Cardiac muscle cell (in vitro differentiated cells and primary cell): ENCODE measurements at regions not wholly inside any gene's neighbourhood (a gene's known extent, or its start where the extent isn't known, plus 50 kb on each side); places are given as distances from the start of the nearest gene placed in this dataset.

Experiments
- DNase-seq, 2 donors: peaks; one replicate each; pipeline versions ENCODE4 v3.0.0 to v3.0.0-alpha.2; 2010 to 2017; ENCODE audit warnings: low read depth in 1 of 2, low spot score in 1 of 2
- H3K27ac ChIP-seq: fragments of 200-600 bp; sonication (generic); 2 replicates; pipeline ENCODE4 v1.5.1; 2016
- H3K27me3 ChIP-seq: fragments of 200-600 bp; sonication (generic); 2 replicates; pipeline ENCODE4 v1.6.0; 2016; ENCODE audit warnings: control low read depth
- H3K36me3 ChIP-seq: fragments of 200-600 bp; sonication (generic); 2 replicates; pipeline ENCODE4 v1.5.1; 2016; ENCODE audit warnings: control low read depth
- H3K4me1 ChIP-seq: fragments of 200-600 bp; sonication (generic); 2 replicates; pipeline ENCODE4 v1.8.1; 2017; ENCODE audit warnings: low read depth, mild to moderate bottlenecking, mixed run types
- H3K4me3 ChIP-seq: fragments of 200-600 bp; sonication (generic); 2 replicates; pipeline ENCODE4 v1.5.1; 2016; ENCODE audit warnings: mild to moderate bottlenecking
- H3K9me3 ChIP-seq: fragments of 200-600 bp; sonication (generic); 2 replicates; pipeline ENCODE4 v1.5.1; 2017; ENCODE audit warnings: low read depth, mild to moderate bottlenecking, control low read depth
- TF ChIP-seq, protein P1 (sequence below): IDR thresholded peaks from 2 replicates; pipeline ENCODE4 v1.5.1; 2012; ENCODE audit warnings: low read depth, mild to moderate bottlenecking, low read length

DNA sequence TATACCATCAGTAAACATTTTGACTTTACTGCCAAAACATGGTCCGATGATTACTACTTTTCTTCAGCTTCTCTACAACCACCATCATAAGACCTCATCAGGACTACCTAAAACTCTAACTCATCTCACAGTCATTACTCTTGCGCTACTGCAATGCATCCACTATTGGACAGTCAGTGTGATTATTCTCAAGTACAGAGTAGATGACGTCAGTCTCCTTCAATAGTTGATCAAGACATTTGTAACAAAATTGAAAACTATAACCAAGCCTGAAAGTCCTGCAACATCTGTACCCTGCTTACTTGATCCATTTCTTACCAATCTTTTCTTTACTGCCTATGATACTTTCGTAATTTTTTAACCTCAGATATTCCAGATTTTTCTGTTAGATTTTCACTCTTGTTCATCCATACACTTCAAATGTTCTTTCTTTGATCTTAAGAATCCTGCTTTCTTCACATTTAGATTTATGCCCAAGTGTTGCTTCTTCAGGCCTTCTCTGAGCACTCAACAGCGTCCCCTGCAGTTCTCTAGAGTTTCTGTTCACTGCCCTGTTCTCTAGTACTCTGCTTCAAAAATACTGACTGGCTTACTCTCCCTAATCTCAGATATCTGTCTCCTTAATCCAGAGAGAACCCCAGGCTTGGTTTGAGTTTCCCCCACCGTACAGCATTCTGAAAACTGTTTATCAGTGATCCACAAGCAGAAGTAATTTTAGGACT, 1517.6 kb downstream of the STIM2 start:
- H3K27me3 ChIP-seq: no peaks in the 10 kb centered on the region
- TF ChIP-seq, protein P1, sequence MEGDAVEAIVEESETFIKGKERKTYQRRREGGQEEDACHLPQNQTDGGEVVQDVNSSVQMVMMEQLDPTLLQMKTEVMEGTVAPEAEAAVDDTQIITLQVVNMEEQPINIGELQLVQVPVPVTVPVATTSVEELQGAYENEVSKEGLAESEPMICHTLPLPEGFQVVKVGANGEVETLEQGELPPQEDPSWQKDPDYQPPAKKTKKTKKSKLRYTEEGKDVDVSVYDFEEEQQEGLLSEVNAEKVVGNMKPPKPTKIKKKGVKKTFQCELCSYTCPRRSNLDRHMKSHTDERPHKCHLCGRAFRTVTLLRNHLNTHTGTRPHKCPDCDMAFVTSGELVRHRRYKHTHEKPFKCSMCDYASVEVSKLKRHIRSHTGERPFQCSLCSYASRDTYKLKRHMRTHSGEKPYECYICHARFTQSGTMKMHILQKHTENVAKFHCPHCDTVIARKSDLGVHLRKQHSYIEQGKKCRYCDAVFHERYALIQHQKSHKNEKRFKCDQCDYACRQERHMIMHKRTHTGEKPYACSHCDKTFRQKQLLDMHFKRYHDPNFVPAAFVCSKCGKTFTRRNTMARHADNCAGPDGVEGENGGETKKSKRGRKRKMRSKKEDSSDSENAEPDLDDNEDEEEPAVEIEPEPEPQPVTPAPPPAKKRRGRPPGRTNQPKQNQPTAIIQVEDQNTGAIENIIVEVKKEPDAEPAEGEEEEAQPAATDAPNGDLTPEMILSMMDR: no peak
- H3K27ac ChIP-seq: no peak overlapping the region
- H3K9me3 ChIP-seq: no peaks in the 10 kb centered on the region
- H3K4me3 ChIP-seq: no peak overlapping the region
- H3K4me1 ChIP-seq: no peaks in the 10 kb centered on the region
- H3K36me3 ChIP-seq: no peaks in the 10 kb centered on the region
- no peak for DNase-seq

DNA sequence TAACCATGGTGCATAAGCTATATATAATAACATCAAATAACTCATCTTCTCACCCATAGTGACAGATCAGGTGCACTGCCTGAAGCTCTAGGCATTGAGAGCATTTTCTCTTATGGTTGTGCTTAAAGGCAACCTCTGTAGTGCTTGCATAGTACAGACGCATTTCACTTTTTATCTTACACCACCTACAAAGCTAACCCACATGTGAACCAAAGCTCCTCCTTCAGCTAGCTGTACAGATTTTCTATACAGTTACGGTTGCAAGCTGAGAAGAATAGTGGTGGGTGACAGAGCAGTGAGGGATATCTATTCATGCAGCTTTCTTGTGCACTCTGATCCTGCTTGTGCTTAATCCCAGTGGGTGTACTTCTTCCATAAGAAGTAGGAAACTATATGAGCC, 1525.2 kb downstream of the STIM2 start:
- H3K27ac ChIP-seq: no peak overlapping the region
- no peak for DNase-seq
- no peaks in the 10 kb centered on the region for H3K4me1 ChIP-seq
- no peaks in the 10 kb centered on the region for H3K9me3 ChIP-seq
- TF ChIP-seq, protein P1: no peak
- H3K36me3 ChIP-seq: no peaks in the 10 kb centered on the region
- H3K27me3 ChIP-seq: no peaks in the 10 kb centered on the region
- no peak overlapping the region for H3K4me3 ChIP-seq

DNA sequence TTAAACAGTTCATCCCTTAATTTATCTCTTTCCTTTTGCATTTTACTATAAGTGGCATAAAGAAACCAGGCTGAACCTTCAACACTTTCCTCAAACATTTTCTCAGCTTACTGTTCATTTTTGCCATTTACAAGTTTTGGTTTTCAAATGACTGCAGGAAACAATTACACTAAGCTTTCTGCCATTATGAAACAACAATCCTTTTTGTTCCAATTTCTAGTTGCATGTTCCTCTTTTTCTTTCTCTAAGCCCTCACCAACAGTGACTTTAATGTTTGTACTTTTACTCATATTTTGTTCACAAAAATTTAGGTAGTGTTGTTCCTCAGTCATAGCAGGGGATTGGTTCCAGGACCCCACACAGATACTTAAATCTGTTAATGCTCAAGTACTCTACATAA, 1526.1 kb downstream of the STIM2 start:
- Histone ChIP-seq H3K27me3 (no peaks in the 10 kb centered on the region), H3K9me3 (no peaks in the 10 kb centered on the region), H3K27ac (no peak overlapping the region), H3K36me3 (no peaks in the 10 kb centered on the region), H3K4me1 (no peaks in the 10 kb centered on the region), H3K4me3 (no peak overlapping the region)
- TF ChIP-seq, protein P1: no peak
- DNase-seq: no peak

DNA sequence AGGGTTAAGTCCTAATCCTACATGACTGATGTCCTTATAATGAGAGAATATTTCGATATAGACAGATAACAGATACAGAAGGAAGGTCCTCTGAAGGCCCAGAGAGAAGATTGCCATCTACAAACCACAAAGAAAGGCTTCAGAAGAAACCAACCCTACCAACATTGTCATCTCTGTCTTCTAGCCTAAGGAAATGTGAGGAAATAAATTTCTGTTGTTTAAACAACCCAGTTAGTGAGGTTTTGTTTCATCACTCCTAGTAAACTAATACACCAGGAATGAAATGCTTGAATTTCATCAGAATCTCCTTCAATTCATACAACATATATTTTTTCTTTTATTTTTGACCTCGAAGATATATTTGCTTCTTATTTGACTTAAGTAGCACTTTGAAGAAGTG, 1527.8 kb downstream of the STIM2 start:
- Histone ChIP-seq H3K27me3 (no peaks in the 10 kb centered on the region), H3K27ac (no peak overlapping the region), H3K9me3 (no peaks in the 10 kb centered on the region), H3K36me3 (no peaks in the 10 kb centered on the region), H3K4me1 (no peaks in the 10 kb centered on the region), H3K4me3 (no peak overlapping the region)
- DNase-seq: no peak
- TF ChIP-seq, protein P1: no peak

DNA sequence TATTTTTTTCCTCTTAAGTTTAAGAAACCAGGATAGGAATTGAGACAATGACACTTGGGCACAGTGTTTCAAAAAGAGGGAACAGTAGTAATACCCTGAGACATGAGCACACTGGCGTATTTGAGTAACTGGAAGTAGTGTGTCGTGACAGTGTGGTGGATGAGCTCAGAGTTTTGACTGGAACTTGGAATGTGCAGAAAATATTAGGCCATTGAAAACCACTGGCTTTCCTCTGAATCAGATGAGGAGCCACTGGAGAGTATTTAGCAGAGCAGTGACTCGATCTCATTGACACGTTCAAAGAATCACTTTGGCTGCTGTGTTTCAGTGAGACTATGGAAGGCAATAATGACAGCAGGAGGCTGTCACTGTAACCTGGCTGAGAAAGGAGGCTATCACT, 1531.2 kb downstream of the STIM2 start:
- DNase-seq: no peak
- no peaks in the 10 kb centered on the region for H3K36me3 ChIP-seq
- TF ChIP-seq, protein P1: no peak
- H3K27me3 ChIP-seq: no peaks in the 10 kb centered on the region
- H3K9me3 ChIP-seq: no peaks in the 10 kb centered on the region
- no peaks in the 10 kb centered on the region for H3K4me1 ChIP-seq
- H3K4me3 ChIP-seq: no peak overlapping the region
- no peak overlapping the region for H3K27ac ChIP-seq
